ENCODE measurements at regions not wholly inside any gene's neighbourhood (a gene's known extent, or its start where the extent isn't known, plus 50 kb on each side); places are given as distances from the start of the nearest gene placed in this dataset.

DNA sequence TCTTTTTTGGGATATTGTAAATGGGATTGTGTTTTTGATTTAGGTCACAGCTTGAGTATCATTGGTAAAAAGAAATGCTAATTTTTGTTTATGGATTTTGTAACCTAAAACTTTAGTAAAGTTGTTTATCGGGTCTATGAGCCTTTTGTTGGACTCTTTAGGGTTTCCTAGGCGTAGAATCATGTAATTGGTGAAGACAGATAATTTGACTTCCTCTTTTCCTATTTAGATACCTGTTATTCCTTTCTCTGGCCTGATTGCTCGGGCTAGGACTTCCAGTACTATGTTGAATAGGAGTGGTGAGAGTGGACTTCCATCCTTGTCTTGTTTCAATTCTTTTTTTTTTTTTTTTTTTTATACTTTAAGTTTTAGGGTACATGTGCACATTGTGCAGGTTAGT, 149.0 kb downstream of the QPCT start:
- no CpG with 5 or more reads among the region's 3 CpGs for WGBS, 2 experiments (ENCODE audit: extremely low coverage in 2 of 2, insufficient read length in 1 of 2)
- H3K79me1 ChIP-seq (ENCODE audit: low read depth in 1 of 2, low read length in 2 of 2) = no peaks in the 10 kb centered on the region
- no peak overlapping the region for H3K18ac ChIP-seq (ENCODE audit: low read depth, low read length)
- no peaks in the 10 kb centered on the region for H3K36me3 ChIP-seq (ENCODE audit: control insufficient read depth, insufficient read depth, low read length)
- H3K56ac ChIP-seq (ENCODE audit: extremely low read depth, insufficient read depth, low read length) = no peak overlapping the region
- BruUV-seq (replicated peaks) = no TSS peak
- no peak overlapping the region for H3K23ac ChIP-seq (ENCODE audit: low read depth, low read length)
- H2BK15ac ChIP-seq (ENCODE audit: low read depth, low read length) = no peak overlapping the region
- no peak for ATAC-seq (ENCODE audit: low read depth)
- CTCF ChIA-PET = interaction anchor here (0.6 kb wide), 1 partner anchor 385 kb away, joined by 4 read pairs; no protein-coding TSS in a partner anchor
- no peak overlapping the region for H3K27ac ChIP-seq (ENCODE audit: insufficient read depth, low read length)
- no peaks in the 10 kb centered on the region for H4K20me1 ChIP-seq (ENCODE audit: insufficient read depth, low read length)
- TF ChIP-seq, protein P1, sequence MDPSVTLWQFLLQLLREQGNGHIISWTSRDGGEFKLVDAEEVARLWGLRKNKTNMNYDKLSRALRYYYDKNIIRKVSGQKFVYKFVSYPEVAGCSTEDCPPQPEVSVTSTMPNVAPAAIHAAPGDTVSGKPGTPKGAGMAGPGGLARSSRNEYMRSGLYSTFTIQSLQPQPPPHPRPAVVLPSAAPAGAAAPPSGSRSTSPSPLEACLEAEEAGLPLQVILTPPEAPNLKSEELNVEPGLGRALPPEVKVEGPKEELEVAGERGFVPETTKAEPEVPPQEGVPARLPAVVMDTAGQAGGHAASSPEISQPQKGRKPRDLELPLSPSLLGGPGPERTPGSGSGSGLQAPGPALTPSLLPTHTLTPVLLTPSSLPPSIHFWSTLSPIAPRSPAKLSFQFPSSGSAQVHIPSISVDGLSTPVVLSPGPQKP (IDR thresholded peaks at IDR 0.05; ENCODE audit: borderline replicate concordance, low read depth, low read length) = no peak
- TF ChIP-seq, protein P2, sequence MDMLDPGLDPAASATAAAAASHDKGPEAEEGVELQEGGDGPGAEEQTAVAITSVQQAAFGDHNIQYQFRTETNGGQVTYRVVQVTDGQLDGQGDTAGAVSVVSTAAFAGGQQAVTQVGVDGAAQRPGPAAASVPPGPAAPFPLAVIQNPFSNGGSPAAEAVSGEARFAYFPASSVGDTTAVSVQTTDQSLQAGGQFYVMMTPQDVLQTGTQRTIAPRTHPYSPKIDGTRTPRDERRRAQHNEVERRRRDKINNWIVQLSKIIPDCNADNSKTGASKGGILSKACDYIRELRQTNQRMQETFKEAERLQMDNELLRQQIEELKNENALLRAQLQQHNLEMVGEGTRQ (IDR thresholded peaks at IDR 0.05; ENCODE audit: low read depth, low read length) = no peak
- no peak for TF ChIP-seq MAFK (IDR thresholded peaks at IDR 0.05; ENCODE audit: low read depth, low read length)
- no peak for TF ChIP-seq RFX5 (IDR thresholded peaks at IDR 0.05; ENCODE audit: low read depth, low read length)
- TF ChIP-seq, protein P3, sequence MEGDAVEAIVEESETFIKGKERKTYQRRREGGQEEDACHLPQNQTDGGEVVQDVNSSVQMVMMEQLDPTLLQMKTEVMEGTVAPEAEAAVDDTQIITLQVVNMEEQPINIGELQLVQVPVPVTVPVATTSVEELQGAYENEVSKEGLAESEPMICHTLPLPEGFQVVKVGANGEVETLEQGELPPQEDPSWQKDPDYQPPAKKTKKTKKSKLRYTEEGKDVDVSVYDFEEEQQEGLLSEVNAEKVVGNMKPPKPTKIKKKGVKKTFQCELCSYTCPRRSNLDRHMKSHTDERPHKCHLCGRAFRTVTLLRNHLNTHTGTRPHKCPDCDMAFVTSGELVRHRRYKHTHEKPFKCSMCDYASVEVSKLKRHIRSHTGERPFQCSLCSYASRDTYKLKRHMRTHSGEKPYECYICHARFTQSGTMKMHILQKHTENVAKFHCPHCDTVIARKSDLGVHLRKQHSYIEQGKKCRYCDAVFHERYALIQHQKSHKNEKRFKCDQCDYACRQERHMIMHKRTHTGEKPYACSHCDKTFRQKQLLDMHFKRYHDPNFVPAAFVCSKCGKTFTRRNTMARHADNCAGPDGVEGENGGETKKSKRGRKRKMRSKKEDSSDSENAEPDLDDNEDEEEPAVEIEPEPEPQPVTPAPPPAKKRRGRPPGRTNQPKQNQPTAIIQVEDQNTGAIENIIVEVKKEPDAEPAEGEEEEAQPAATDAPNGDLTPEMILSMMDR (conservative IDR thresholded peaks at IDR 0.05; ENCODE audit: low read depth, low read length) = no peak
- TF ChIP-seq SMC3 (IDR thresholded peaks at IDR 0.05; ENCODE audit: low read depth, low read length) = no peak
- TF ChIP-seq NFE2L2 (IDR thresholded peaks at IDR 0.05; ENCODE audit: low read depth, low read length) = no peak
- no peak for TF ChIP-seq MXI1 (IDR thresholded peaks at IDR 0.05; ENCODE audit: borderline replicate concordance, low read depth, low read length)
- TF ChIP-seq CEBPB (IDR thresholded peaks at IDR 0.05; ENCODE audit: low read depth, low read length) = no peak
- no peak for TF ChIP-seq RCOR1 (IDR thresholded peaks at IDR 0.05; ENCODE audit: insufficient replicate concordance, low read length)
- no peak for TF ChIP-seq BHLHE40 (IDR thresholded peaks at IDR 0.05; ENCODE audit: low read depth, low read length)
- TF ChIP-seq RAD21 (IDR thresholded peaks at IDR 0.05; ENCODE audit: low read length) = no peak
- H2AK5ac ChIP-seq (ENCODE audit: low read depth, low read length) = no peak overlapping the region
- POLR2A ChIA-PET (ENCODE audit: unreplicated experiment) = interaction anchor here (0.6 kb wide), 1 partner anchor 21 kb away, joined by 3 read pairs; no protein-coding TSS in a partner anchor
- H2BK20ac ChIP-seq (ENCODE audit: low read depth, low read length) = no peak overlapping the region
- dilution Hi-C loops (cut with HindIII; ENCODE audit: low sequenced_read_pairs, unreplicated experiment) (no loop called here), intact Hi-C loops (cut with micrococcal nuclease) (no loop called here), in situ Hi-C loops (cut with MboI; ENCODE audit: low sequenced_read_pairs) (no loop called here)
- no peak overlapping the region for H2AFZ ChIP-seq (replicated peaks; ENCODE audit: low read length, poor library complexity)
- no peak overlapping the region for H4K91ac ChIP-seq (ENCODE audit: insufficient read depth, low read depth, low read length)
- H3K27me3 ChIP-seq (ENCODE audit: control insufficient read depth, insufficient read depth, low read length) = no peaks in the 10 kb centered on the region
- H3K4me1 ChIP-seq (ENCODE audit: control insufficient read depth, insufficient read depth, low read length) = no peaks in the 10 kb centered on the region; the same call in 1 of the 2 replicates
- H4K8ac ChIP-seq (ENCODE audit: low read depth in 2 of 2, low read length in 2 of 2) = no peak overlapping the region
- H2BK5ac ChIP-seq (ENCODE audit: low read depth, low read length, poor library complexity, severe bottlenecking) = no peak overlapping the region
- no peak overlapping the region for H3K4me3 ChIP-seq (ENCODE audit: insufficient read depth, low read depth, low read length)
- no peak for DNase-seq
- no peak overlapping the region for H4K5ac ChIP-seq (ENCODE audit: low read depth, low read length)
- H2AK9ac ChIP-seq (replicated peaks; ENCODE audit: low read depth, low read length, poor library complexity) = no peak overlapping the region
- no peaks in the 10 kb centered on the region for H3K9me1 ChIP-seq (ENCODE audit: insufficient read depth, low read length)
- H3K4me2 ChIP-seq (ENCODE audit: low read depth, low read length) = no peak overlapping the region
- no peaks in the 10 kb centered on the region for H3K9me3 ChIP-seq (ENCODE audit: control insufficient read depth, insufficient read depth, low read length)
- no peak overlapping the region for H3K14ac ChIP-seq (replicated peaks; ENCODE audit: low read depth, low read length)
- no peak overlapping the region for H3K4ac ChIP-seq (ENCODE audit: low read depth, low read length)
- no peak overlapping the region for H2BK120ac ChIP-seq (ENCODE audit: low read depth, low read length)
- no peak overlapping the region for H3K9ac ChIP-seq (ENCODE audit: low read depth, low read length)

Measured in IMR-90 (cell line).